GM19351 (cell line): ENCODE measurements at regions not wholly inside any gene's neighbourhood (a gene's known extent, or its start where the extent isn't known, plus 50 kb on each side); places are given as distances from the start of the nearest gene placed in this dataset.

Experiments
- ATAC-seq: cut with Tn5 transposase; IDR thresholded peaks from one replicate; pipeline ENCODE4 v1.9.1; 2021; ENCODE audit warnings: mild to moderate bottlenecking, moderate library complexity; ENCODE audit not compliant: unreplicated experiment

- ATAC-seq = no peak
Observed at GRCh38 chr3:16102187-16102561, 72.3 kb upstream of the GALNT15 start.

- ATAC-seq = no peak
Observed at GRCh38 chr3:16102905-16103364, 71.5 kb upstream of the GALNT15 start.

- ATAC-seq = no peak
Observed at GRCh38 chr3:16103472-16103871, 71.0 kb upstream of the GALNT15 start.

- no peak for ATAC-seq
Observed at GRCh38 chr3:16104156-16104555, 70.3 kb upstream of the GALNT15 start.

- no peak for ATAC-seq
Observed at GRCh38 chr3:16106050-16106449, 68.4 kb upstream of the GALNT15 start.

- no peak for ATAC-seq
Observed at GRCh38 chr3:16108424-16108823, 66.1 kb upstream of the GALNT15 start.

- ATAC-seq = no peak
Observed at GRCh38 chr3:16109929-16110328, 64.6 kb upstream of the GALNT15 start.

GRCh38 chr3:16112910-16113504 lies 61.5 kb upstream of the GALNT15 start:
- no peak for ATAC-seq

GRCh38 chr3:16113704-16114103 lies 60.8 kb upstream of the GALNT15 start:
- no peak for ATAC-seq

- no peak for ATAC-seq
Observed at GRCh38 chr3:16114429-16114828, 60.1 kb upstream of the GALNT15 start.

- ATAC-seq = no peak
Observed at GRCh38 chr3:16114930-16115329, 59.5 kb upstream of the GALNT15 start.

GRCh38 chr3:16118396-16118795 lies 56.1 kb upstream of the GALNT15 start:
- no peak for ATAC-seq

GRCh38 chr3:16119887-16120286 lies 54.6 kb upstream of the GALNT15 start:
- no peak for ATAC-seq

- ATAC-seq = no peak
Observed at GRCh38 chr3:16121391-16121790, 53.1 kb upstream of the GALNT15 start.

GRCh38 chr3:16122155-16122554 lies 52.3 kb upstream of the GALNT15 start:
- ATAC-seq = no peak

GRCh38 chr3:16122661-16123060 lies 51.8 kb upstream of the GALNT15 start:
- ATAC-seq = no peak

GRCh38 chr3:16124636-16125035 lies 49.8 kb upstream of the GALNT15 start:
- no peak for ATAC-seq
